NB4 (cell line): ENCODE measurements at regions not wholly inside any gene's neighbourhood (a gene's known extent, or its start where the extent isn't known, plus 50 kb on each side); places are given as distances from the start of the nearest gene placed in this dataset.

Experiments
- DNase-seq: peaks from one replicate; pipeline ENCODE4 v3.0.0; 2010; ENCODE audit warnings: low read depth
- H3K4me3 ChIP-seq: one replicate; pipeline ENCODE4 v1.5.1; 2011; ENCODE audit warnings: mild to moderate bottlenecking, low read depth, low read length, moderate library complexity
- MYC ChIP-seq: IDR thresholded peaks from 2 replicates; pipeline ENCODE4 v1.6.1; 2011; ENCODE audit warnings: low read depth, low read length
- POLR2A ChIP-seq: IDR thresholded peaks from 2 replicates; pipeline ENCODE4 v1.6.1; 2011; ENCODE audit warnings: mild to moderate bottlenecking; ENCODE audit not compliant: insufficient read length; ENCODE audit errors: extremely low read depth
- TF ChIP-seq, protein P1 (sequence below): IDR thresholded peaks from 2 replicates; pipeline ENCODE4 v1.6.1; 2011; ENCODE audit warnings: low read depth, low read length
- TF ChIP-seq, protein P2 (sequence below): IDR thresholded peaks from one replicate; pipeline ENCODE4 v1.5.1; 2012; ENCODE audit warnings: low read depth, low read length

DNA sequence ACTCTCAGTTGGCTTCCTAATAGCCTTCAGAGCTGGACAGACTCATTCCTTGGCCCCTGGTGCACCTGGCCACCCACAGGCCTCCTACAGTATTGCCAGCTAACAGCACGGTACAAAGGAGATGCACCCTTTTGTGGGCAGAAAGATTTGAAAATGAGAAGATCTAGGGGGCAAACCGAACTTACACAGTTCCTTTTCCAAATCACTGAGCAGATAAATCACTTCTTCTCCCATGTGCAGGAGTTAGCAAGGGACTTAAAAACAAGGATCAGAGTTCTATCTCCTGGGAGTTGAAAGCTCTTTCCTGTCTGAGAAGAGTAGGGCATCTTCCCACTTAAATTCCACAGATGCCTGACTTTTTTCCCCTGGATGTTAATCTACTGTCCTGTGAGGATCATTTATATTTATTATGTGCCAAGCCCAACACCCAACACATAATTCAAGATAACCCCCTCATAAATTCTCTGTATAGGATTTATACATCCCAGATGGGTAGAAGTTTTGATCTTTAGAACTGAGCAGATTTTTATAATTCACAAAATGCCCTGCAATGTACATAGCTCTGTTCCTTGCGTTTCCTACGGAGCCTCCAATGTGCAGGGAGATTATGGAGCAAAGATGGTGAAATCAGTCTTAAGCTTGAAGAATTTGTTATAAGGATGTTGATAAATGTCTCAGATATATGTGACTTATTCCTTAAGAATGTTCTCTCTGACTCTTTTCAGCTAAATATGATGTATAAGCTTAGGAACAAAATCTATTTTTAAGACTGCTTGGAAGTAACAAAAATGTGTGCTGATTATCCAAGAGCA lies 207.2 kb upstream of the DAPK1 start:
- DNase-seq: no peak
- TF ChIP-seq, protein P1, sequence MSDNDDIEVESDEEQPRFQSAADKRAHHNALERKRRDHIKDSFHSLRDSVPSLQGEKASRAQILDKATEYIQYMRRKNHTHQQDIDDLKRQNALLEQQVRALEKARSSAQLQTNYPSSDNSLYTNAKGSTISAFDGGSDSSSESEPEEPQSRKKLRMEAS: no peak
- TF ChIP-seq MYC (no peak), POLR2A (no peak)
- TF ChIP-seq, protein P2, sequence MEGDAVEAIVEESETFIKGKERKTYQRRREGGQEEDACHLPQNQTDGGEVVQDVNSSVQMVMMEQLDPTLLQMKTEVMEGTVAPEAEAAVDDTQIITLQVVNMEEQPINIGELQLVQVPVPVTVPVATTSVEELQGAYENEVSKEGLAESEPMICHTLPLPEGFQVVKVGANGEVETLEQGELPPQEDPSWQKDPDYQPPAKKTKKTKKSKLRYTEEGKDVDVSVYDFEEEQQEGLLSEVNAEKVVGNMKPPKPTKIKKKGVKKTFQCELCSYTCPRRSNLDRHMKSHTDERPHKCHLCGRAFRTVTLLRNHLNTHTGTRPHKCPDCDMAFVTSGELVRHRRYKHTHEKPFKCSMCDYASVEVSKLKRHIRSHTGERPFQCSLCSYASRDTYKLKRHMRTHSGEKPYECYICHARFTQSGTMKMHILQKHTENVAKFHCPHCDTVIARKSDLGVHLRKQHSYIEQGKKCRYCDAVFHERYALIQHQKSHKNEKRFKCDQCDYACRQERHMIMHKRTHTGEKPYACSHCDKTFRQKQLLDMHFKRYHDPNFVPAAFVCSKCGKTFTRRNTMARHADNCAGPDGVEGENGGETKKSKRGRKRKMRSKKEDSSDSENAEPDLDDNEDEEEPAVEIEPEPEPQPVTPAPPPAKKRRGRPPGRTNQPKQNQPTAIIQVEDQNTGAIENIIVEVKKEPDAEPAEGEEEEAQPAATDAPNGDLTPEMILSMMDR: no peak
- no peak overlapping the region for H3K4me3 ChIP-seq

DNA sequence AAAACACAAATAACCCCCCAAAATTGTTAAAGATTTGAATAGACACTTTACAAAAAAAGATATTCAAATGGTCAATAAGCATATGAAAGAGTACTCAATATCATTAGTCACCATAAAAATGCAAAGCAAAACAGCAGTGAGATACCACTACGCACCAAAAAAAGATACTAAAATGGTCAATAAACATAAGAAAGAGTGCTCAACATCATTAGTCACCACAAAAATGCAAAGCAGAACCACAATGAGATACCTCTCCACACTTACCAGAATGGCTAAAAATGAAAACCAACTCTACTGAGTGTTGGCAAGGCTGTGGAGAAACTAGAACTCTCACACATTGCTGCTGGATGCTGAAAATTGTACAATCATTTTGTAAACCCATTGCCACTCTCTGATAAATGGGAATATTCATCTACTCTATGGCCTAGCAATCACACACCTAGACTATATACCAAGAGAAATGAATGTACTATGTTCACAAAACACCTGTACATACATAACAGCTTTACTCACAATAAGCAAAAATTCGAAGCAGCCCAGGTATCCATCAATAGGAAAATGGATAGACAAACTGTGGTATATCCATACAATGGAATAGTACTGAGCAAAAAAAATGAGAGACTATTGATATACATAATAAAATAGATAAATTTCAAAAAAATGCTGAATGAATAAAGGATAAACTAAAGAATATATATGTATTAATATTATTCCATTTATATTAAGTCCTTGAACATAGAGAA lies 205.0 kb upstream of the DAPK1 start:
- TF ChIP-seq, protein P1: no peak
- TF ChIP-seq, protein P2: no peak
- no peak for TF ChIP-seq MYC
- no peak for TF ChIP-seq POLR2A
- H3K4me3 ChIP-seq: no peak overlapping the region
- no peak for DNase-seq

DNA sequence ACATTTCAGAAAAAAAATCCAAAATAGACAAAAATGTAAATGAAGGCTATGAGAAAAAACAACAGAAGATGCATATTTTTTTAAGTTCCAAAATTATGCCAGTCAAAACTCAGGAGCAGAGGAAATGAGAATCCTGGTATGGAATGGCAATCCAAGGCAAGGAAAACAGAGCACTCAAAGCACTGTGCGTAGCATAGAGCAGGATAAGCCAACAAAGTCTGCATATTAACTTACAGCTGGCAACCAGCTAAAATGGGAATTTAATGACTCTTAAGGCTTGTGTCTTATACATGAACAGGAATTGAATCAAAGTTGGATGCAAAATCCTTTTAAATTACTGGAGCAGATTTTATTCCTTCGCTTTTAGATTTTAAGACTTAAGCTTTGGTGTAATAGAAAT lies 203.5 kb upstream of the DAPK1 start:
- TF ChIP-seq, protein P2: no peak
- TF ChIP-seq POLR2A (no peak), MYC (no peak)
- TF ChIP-seq, protein P1: no peak
- no peak overlapping the region for H3K4me3 ChIP-seq
- no peak for DNase-seq

DNA sequence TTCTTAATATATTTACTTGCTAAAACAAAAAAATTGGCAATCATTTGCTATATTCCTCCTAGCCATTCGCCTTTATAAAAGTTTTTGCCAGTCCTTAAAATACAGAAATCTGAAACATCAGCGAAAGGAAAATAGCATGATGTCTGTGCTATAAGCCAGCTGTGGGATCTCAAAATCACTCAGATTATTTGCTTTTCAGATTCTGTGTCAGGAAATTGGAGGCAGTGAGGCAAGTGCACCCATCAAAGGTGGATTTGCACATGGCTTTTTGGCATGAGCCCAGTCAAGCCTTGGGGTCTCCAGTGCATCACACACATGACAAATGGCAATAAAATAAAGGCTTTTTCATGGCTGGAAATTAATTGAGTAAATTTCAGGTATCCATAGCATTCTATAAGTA lies 196.8 kb upstream of the DAPK1 start:
- DNase-seq: no peak
- H3K4me3 ChIP-seq: no peak overlapping the region

DNA sequence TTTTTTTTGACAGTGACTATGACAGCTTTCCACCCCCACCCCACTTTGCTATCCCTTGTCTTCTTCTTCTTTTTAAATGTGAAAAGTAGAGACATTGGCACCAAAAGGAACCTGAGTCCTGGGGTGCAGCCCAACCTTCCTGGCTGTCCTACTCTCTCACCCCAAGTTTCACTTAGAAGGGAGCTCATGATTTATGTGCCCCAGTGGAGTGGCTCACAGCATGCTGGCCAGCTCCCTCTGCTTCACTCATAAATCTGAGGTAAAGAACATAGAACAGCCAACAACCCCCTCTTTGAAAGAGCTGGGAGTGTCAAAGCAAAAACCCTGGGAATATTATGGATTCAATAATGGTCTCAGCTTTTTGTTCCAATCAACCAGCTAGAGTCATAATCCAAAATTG lies 196.3 kb upstream of the DAPK1 start:
- no peak for DNase-seq
- TF ChIP-seq, protein P1: no peak
- TF ChIP-seq POLR2A (no peak), MYC (no peak)
- TF ChIP-seq, protein P2: no peak
- no peak overlapping the region for H3K4me3 ChIP-seq

More for the DNA sequence above, 196.8 kb upstream of the DAPK1 start:
- TF ChIP-seq, protein P1: no peak
- TF ChIP-seq, protein P2: no peak
- TF ChIP-seq MYC: no peak
